CD14-positive monocyte (primary cell): ENCODE measurements at regions not wholly inside any gene's neighbourhood (a gene's known extent, or its start where the extent isn't known, plus 50 kb on each side); places are given as distances from the start of the nearest gene placed in this dataset.

Experiments
- DNase-seq, 3 donors: peaks; one replicate each; pipeline ENCODE4 v3.0.0-alpha.2; 2011 to 2022
- H2AFZ ChIP-seq: 2 replicates; pipeline ENCODE4 v1.6.0; 2012; ENCODE audit warnings: mild to moderate bottlenecking, low read depth, low read length, inconsistent platforms; ENCODE audit not compliant: insufficient read depth, poor library complexity, severe bottlenecking
- H3K27ac ChIP-seq, 2 donors: 1 replicate in 1 of 2; 2 replicates in 1 of 2; pipeline ENCODE4 v1.5.1; 2012 to 2013; ENCODE audit warnings: low read length in 2 of 2, control low read depth in 1 of 2, inconsistent platforms in 1 of 2, low read depth in 1 of 2, mild to moderate bottlenecking in 1 of 2
- H3K27me3 ChIP-seq, 2 donors: one replicate each; pipeline versions ENCODE4 v1.6.0 to v1.6.1; 2011 to 2013; ENCODE audit warnings: low read length in 2 of 2; ENCODE audit not compliant: control insufficient read depth in 2 of 2, insufficient read depth in 2 of 2
- H3K36me3 ChIP-seq, 2 donors: replicated peaks in 1 of 2; 1 replicate in 1 of 2; 2 replicates in 1 of 2; pipeline versions ENCODE4 v1.5.1 to v1.6.1; 2012 to 2013; ENCODE audit warnings: low read length in 2 of 2, control low read depth in 1 of 2, inconsistent platforms in 1 of 2, mild to moderate bottlenecking in 1 of 2; ENCODE audit not compliant: insufficient read depth in 2 of 2, control insufficient read depth in 1 of 2
- H3K4me1 ChIP-seq, 2 donors: 1 replicate in 1 of 2; 2 replicates in 1 of 2; pipeline versions ENCODE4 v1.5.1 to v1.6.1; 2012 to 2013; ENCODE audit warnings: low read length in 2 of 2, control low read depth in 1 of 2, inconsistent platforms in 1 of 2, mild to moderate bottlenecking in 1 of 2, moderate library complexity in 1 of 2; ENCODE audit not compliant: insufficient read depth in 2 of 2, control insufficient read depth in 1 of 2
- H3K4me2 ChIP-seq: replicated peaks from 2 replicates; pipeline ENCODE3; 2012; ENCODE audit warnings: low read length, moderate library complexity, mild to moderate bottlenecking; ENCODE audit not compliant: poor library complexity, severe bottlenecking; ENCODE audit errors: extremely low read depth
- H3K4me3 ChIP-seq, 3 experiments: fragments of 200-600 bp in 1 of 3; sonication (generic) in 1 of 3; replicated peaks in 1 of 3; 1 replicate in 2 of 3; 2 replicates in 1 of 3; pipeline ENCODE4 v1.5.1; 2011 to 2013; ENCODE audit warnings: low read length in 3 of 3, mild to moderate bottlenecking in 3 of 3, control low read depth in 2 of 3, low read depth in 2 of 3, inconsistent platforms in 1 of 3, moderate library complexity in 1 of 3
- H3K79me2 ChIP-seq: 2 replicates; pipeline ENCODE4 v1.6.0; 2012; ENCODE audit warnings: mild to moderate bottlenecking, control low read depth, inconsistent platforms, low read length, moderate library complexity; ENCODE audit not compliant: insufficient read depth
- H3K9ac ChIP-seq: 2 replicates; pipeline ENCODE4 v1.6.0; 2017; ENCODE audit warnings: low read length, mild to moderate bottlenecking; ENCODE audit not compliant: insufficient read depth, poor library complexity, severe bottlenecking
- H3K9me3 ChIP-seq, 2 donors: replicated peaks in 1 of 2; 1 replicate in 1 of 2; 2 replicates in 1 of 2; pipeline versions ENCODE4 v1.5.1 to v1.6.1; 2012 to 2013; ENCODE audit warnings: low read length in 2 of 2, control low read depth in 1 of 2; ENCODE audit not compliant: control insufficient read depth in 1 of 2, insufficient read depth in 1 of 2
- H4K20me1 ChIP-seq: 2 replicates; pipeline ENCODE4 v1.6.0; 2012; ENCODE audit warnings: mild to moderate bottlenecking, low read length, control low read depth, moderate library complexity; ENCODE audit not compliant: insufficient read depth
- H3K27ac Mint-ChIP-seq, 7 donors: one replicate each; pipeline ENCODE4 v1.8.0; 2020; ENCODE audit warnings: mild to moderate bottlenecking in 7 of 7, mixed read lengths in 7 of 7, moderate library complexity in 6 of 7, inconsistent platforms in 2 of 7
- H3K27me3 Mint-ChIP-seq, 3 donors: one replicate each; pipeline ENCODE4 v1.8.0; 2021 to 2022; ENCODE audit warnings: low read depth in 3 of 3, mild to moderate bottlenecking in 3 of 3, mixed read lengths in 3 of 3, moderate library complexity in 3 of 3, inconsistent platforms in 1 of 3
- H3K36me3 Mint-ChIP-seq, 2 donors: one replicate each; pipeline ENCODE4 v1.8.0; 2020; ENCODE audit warnings: mixed read lengths in 2 of 2, inconsistent platforms in 1 of 2, mild to moderate bottlenecking in 1 of 2
- H3K4me1 Mint-ChIP-seq: one replicate; pipeline ENCODE4 v1.8.0; 2020; ENCODE audit warnings: mild to moderate bottlenecking, mixed read lengths
- H3K4me3 Mint-ChIP-seq, 2 donors: one replicate each; pipeline ENCODE4 v1.8.0; 2020; ENCODE audit warnings: mild to moderate bottlenecking in 2 of 2, mixed read lengths in 2 of 2, moderate library complexity in 1 of 2
- H3K9me3 Mint-ChIP-seq, 7 donors: one replicate each; pipeline ENCODE4 v1.8.0; 2020 to 2022; ENCODE audit warnings: mixed read lengths in 7 of 7, mild to moderate bottlenecking in 6 of 7, moderate library complexity in 6 of 7, inconsistent platforms in 2 of 7
- WGBS: methylation state at CpG from one replicate; pipeline ENCODE4 v1.1.5; 2013; ENCODE audit warnings: missing lambda C conversion rate; ENCODE audit not compliant: insufficient coverage; 5-methylcytosine and 5-hydroxymethylcytosine counted together
- intact Hi-C, 2 donors: fragments of 100-400 bp; cut with micrococcal nuclease; formaldehyde crosslinking; loops; one replicate each; pipeline versions ENCODE4 v1.15.0 to v1.15.1; 2023
- TF ChIP-seq, protein P1 (sequence below): fragments of 200-600 bp; IDR thresholded peaks from one replicate; pipeline ENCODE4 v1.8.0; 2022; ENCODE audit warnings: antibody characterized with exemption, mild to moderate bottlenecking

DNA sequence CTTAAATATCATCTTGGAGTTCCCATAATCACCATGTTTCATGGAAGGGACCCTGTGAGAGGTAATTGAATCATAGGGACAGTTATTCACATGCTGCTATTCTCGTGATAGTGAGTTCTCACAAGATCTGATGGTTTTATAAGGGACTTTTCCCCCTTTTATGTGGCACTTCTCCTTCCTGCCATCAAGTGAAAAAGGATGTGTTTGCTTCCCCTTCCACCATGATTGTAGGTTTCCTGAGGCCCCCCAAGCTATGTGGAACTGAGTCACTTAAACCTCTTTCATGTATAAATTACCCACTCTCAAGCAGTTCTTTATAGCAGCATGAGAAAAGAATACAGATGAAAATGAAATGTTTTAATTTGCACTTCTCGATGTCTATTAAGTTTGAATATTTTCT lies 112.0 kb downstream of the ZNF648 start:
- no peaks in the 10 kb centered on the region for H3K79me2 ChIP-seq
- TF ChIP-seq, protein P1, sequence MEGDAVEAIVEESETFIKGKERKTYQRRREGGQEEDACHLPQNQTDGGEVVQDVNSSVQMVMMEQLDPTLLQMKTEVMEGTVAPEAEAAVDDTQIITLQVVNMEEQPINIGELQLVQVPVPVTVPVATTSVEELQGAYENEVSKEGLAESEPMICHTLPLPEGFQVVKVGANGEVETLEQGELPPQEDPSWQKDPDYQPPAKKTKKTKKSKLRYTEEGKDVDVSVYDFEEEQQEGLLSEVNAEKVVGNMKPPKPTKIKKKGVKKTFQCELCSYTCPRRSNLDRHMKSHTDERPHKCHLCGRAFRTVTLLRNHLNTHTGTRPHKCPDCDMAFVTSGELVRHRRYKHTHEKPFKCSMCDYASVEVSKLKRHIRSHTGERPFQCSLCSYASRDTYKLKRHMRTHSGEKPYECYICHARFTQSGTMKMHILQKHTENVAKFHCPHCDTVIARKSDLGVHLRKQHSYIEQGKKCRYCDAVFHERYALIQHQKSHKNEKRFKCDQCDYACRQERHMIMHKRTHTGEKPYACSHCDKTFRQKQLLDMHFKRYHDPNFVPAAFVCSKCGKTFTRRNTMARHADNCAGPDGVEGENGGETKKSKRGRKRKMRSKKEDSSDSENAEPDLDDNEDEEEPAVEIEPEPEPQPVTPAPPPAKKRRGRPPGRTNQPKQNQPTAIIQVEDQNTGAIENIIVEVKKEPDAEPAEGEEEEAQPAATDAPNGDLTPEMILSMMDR: no peak

DNA sequence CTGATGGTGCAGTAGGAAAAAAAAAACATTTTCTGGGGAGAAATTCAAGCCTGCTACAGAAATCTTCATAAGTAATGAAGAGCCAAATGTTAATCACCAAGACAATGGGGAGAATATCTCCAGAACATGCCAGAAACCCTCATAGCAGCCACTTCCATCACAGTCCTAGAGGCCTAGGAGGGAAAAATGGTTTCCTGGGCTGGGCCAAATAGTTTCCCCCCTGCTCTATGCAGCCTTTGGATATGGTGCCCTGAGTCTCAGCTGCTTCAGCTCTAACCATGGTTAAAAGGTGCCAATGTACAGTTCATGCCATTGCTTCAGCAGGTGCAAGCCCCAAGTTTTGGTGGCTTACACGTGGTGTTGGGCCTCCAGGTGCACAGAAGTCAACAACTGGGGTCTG lies 113.1 kb downstream of the ZNF648 start:
- WGBS: 62% methylated on average over 1 of the region's 1 CpG
- Mint-ChIP-seq H3K4me3 (no peak overlapping the region), H3K27me3 (peaks cover 0 to 2% (median 2%) of the 10 kb centered on the region in 3 donors), H3K36me3 (no peaks in the 10 kb centered on the region), H3K27ac (no peak overlapping the region), H3K4me1 (no peaks in the 10 kb centered on the region), H3K9me3 (peaks cover 11 to 33% (median 25%) of the 10 kb centered on the region in 7 donors)
- H3K9me3 ChIP-seq: peaks cover 8 to 28% of the 10 kb centered on the region in 2 donors
- no peaks in the 10 kb centered on the region for H3K4me1 ChIP-seq
- H3K4me2 ChIP-seq: no peak overlapping the region
- no peaks in the 10 kb centered on the region for H4K20me1 ChIP-seq
- intact Hi-C loops: no loop called here
- no peaks in the 10 kb centered on the region for H3K27me3 ChIP-seq
- no peak overlapping the region for H3K4me3 ChIP-seq
- TF ChIP-seq, protein P1: no peak
- H3K27ac ChIP-seq: no peak overlapping the region
- no peak overlapping the region for H2AFZ ChIP-seq
- DNase-seq: no peak
- H3K9ac ChIP-seq: no peak overlapping the region
- no peaks in the 10 kb centered on the region for H3K79me2 ChIP-seq
- H3K36me3 ChIP-seq: no peaks in the 10 kb centered on the region

More for the DNA sequence above, 112.0 kb downstream of the ZNF648 start:
- Histone ChIP-seq H3K4me2 (no peak overlapping the region), H3K36me3 (no peaks in the 10 kb centered on the region), H3K4me1 (no peaks in the 10 kb centered on the region), H3K4me3 (no peak overlapping the region), H3K9ac (no peak overlapping the region), H3K9me3 (peaks cover 8 to 28% of the 10 kb centered on the region in 2 donors), H3K27ac (no peak overlapping the region), H4K20me1 (no peaks in the 10 kb centered on the region), H2AFZ (no peak overlapping the region), H3K27me3 (no peaks in the 10 kb centered on the region)
- no peak for DNase-seq
- Mint-ChIP-seq H3K27me3 (peaks cover 0 to 2% (median 0%) of the 10 kb centered on the region in 3 donors), H3K36me3 (no peaks in the 10 kb centered on the region), H3K27ac (no peak overlapping the region), H3K4me1 (no peaks in the 10 kb centered on the region), H3K4me3 (no peak overlapping the region), H3K9me3 (peaks cover 7 to 36% (median 22%) of the 10 kb centered on the region in 7 donors)
- intact Hi-C loops: no loop called here
- WGBS: no CpG with 5 or more reads among the region's 2 CpGs
